AG04450 (cell line): ENCODE measurements at regions not wholly inside any gene's neighbourhood (a gene's known extent, or its start where the extent isn't known, plus 50 kb on each side); places are given as distances from the start of the nearest gene placed in this dataset.

Experiments used
- CTCF ChIA-PET: fragments of 300-600, 350-600 bp; formaldehyde crosslinking; extraction: SDS; loops from one replicate; lab custom pipeline; 2022; ENCODE audit warnings: antibody characterized with exemption, inconsistent platforms; lab: Charles Lee
- POLR2A ChIA-PET: fragments of 350-600 bp; formaldehyde crosslinking; extraction: SDS; loops from one replicate; lab custom pipeline; 2021; ENCODE audit warnings: antibody characterized with exemption, inconsistent platforms; lab: Yijun Ruan, JAX
- DNase-seq: peaks from one replicate; pipeline ENCODE4 v3.0.0-alpha.2; 2011; ENCODE audit warnings: low read depth, low spot score
- H3K27ac ChIP-seq: one replicate; pipeline ENCODE4 v1.5.1; 2012; ENCODE audit warnings: low read depth, low read length, control low read depth
- H3K27me3 ChIP-seq: one replicate; pipeline ENCODE4 v1.6.0; 2012; ENCODE audit warnings: low read length; ENCODE audit not compliant: control insufficient read depth, insufficient read depth
- H3K4me3 ChIP-seq: 2 replicates; pipeline ENCODE4 v1.5.1; 2011; ENCODE audit warnings: mild to moderate bottlenecking, low read depth, low read length, control low read depth
- H3K9me3 ChIP-seq: 2 replicates; pipeline ENCODE4 v1.5.1; 2012; ENCODE audit warnings: low read length; ENCODE audit not compliant: control insufficient read depth, insufficient read depth
- CTCF ChIP-seq: IDR thresholded peaks from 2 replicates; pipeline ENCODE4 v1.5.1; 2011; ENCODE audit warnings: low read depth, low read length, control low read depth, inconsistent platforms

DNA sequence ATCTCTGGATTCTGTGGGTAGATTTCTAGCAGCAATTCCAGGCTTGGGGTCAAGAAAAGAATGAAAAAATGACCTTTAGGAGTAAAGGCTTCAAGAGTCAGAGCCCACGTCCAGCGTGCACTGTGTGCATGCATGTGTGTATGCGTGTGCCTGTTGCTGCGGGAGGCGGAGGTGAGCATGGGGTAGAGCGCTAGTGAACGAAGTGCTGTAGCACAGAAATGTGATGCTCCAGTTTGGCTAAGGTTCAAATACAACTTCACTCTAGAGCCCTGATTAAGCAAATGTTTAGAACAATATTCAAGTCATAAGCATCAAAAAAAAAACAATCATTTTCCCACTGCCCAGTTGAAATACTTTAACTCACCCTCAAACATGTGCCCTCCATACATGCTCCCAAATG is 403.9 kb downstream of the ZNF608 start:
- H3K27me3 ChIP-seq, result no peaks in the 10 kb centered on the region
- TF ChIP-seq CTCF, result no peak
- no peak overlapping the region for H3K4me3 ChIP-seq
- no peaks in the 10 kb centered on the region for H3K9me3 ChIP-seq
- CTCF ChIA-PET, result no interaction called here
- H3K27ac ChIP-seq, result no peak overlapping the region
- no peak for DNase-seq
- POLR2A ChIA-PET, result no interaction called here

- TF ChIP-seq CTCF, result no peak
- CTCF ChIA-PET, result no interaction called here
- Histone ChIP-seq H3K4me3 (no peak overlapping the region), H3K9me3 (no peaks in the 10 kb centered on the region), H3K27me3 (no peaks in the 10 kb centered on the region), H3K27ac (no peak overlapping the region)
- POLR2A ChIA-PET, result no interaction called here
- DNase-seq, result no peak
Observed at GRCh38 chr5:124342027-124342471, 404.4 kb downstream of the ZNF608 start.

DNA sequence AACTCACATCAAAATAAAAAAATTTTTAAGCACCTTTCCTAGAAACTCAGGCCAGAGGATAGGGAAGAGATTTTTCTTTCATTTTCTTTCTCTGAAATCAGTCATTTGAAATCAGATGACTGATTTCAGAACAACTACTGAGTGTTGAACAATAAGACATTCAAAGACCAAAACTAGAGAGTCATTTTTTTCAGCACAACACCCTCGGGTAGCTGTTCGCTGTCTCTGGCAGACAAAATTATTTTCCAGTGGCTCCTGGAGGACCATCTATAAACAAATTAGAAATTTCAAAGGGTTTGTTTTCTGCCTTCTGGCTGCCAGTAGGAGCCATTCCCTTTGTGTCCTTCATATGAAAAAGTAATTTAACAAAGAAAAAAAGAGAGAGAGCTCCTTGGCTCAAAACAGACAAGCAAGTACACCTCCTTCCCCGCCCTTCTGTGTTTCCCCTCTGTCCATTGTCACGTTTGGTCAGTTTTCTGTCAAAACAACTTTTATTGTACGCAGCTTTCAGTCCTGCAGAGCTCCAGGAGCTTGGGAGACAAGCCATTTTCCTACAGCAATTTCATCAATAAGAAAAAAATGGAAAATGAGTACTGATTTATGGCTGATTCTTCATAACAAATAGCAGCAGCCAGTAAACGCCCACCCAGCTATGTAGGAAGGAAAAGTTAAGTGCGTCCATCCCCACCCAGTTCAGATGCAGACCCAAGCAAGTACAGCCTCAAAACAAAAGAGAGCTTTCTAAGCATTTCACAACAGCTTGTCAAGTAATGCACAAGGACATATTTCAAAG is 405.2 kb downstream of the ZNF608 start:
- ChIA-PET CTCF (interaction anchor here (0.6 kb wide), 1 partner anchor 327 kb away, joined by 3 read pairs; no protein-coding TSS in a partner anchor), POLR2A (no interaction called here)
- no peak for TF ChIP-seq CTCF
- H3K9me3 ChIP-seq, result no peaks in the 10 kb centered on the region
- H3K4me3 ChIP-seq, result no peak overlapping the region
- no peak overlapping the region for H3K27ac ChIP-seq
- DNase-seq, result no peak
- H3K27me3 ChIP-seq, result no peaks in the 10 kb centered on the region

DNA sequence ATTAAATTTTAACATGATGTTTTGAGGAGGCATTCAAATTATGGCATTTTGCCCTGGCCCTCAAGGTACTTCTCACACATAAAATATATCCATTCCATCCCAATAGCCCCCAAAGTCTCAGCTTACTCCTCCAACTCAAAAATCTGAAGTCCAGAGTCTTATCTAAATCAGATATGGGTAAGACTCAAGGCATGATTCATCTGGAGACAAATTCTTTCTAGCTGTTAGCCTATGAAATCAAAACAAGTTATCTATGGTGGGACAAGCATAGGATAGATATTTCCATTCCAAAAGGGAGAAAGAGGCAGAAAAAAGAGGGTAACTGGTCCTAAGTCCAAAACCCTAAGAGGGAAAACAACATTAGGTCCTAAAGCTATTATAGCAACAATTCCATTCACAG is 408.4 kb downstream of the ZNF608 start:
- POLR2A ChIA-PET, result no interaction called here
- TF ChIP-seq CTCF, result no peak
- CTCF ChIA-PET, result no interaction called here
- H3K9me3 ChIP-seq, result no peaks in the 10 kb centered on the region
- no peak for DNase-seq
- no peak overlapping the region for H3K4me3 ChIP-seq
- H3K27me3 ChIP-seq, result no peaks in the 10 kb centered on the region
- no peak overlapping the region for H3K27ac ChIP-seq

DNA sequence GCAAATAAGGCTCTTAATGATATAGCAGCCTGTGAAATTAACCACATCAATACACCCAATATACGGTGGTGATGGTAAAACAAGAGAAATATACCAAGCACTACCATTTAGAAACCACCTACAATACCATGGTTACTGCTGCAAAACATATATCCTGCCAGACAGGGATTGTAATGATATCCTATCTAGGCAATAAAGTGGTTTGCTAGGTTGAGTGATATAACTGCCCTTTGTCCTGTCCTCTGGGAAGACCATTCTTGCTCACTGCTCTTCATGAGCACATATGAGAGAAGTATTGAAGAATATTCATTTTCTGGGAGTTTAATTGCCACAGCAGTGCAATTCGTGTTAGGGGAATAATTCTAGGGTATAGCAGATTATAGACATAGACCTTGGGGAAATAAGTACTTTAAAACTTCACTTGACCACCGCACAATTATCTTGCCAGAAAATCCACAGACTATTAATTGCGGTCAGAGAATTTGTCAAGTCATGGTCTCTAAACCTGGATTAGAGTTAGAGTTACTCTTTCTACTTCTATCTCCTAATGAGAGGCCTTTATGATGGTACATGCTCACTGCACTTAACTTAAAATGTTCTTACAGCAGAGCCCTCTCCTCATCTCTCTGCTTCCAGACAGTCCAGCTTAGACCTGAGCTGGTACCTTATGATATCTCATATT is 413.0 kb downstream of the ZNF608 start:
- no peak for DNase-seq
- no peaks in the 10 kb centered on the region for H3K9me3 ChIP-seq
- CTCF ChIA-PET, result no interaction called here
- no peak for TF ChIP-seq CTCF
- POLR2A ChIA-PET, result interaction anchor here (0.7 kb wide), 1 partner anchor 32 kb away, joined by 3 read pairs; no protein-coding TSS in a partner anchor
- no peaks in the 10 kb centered on the region for H3K27me3 ChIP-seq
- H3K27ac ChIP-seq, result no peak overlapping the region
- no peak overlapping the region for H3K4me3 ChIP-seq
